Heart left ventricle (tissue), 16 donors: ENCODE measurements at regions not wholly inside any gene's neighbourhood (a gene's known extent, or its start where the extent isn't known, plus 50 kb on each side); places are given as distances from the start of the nearest gene placed in this dataset.

Experiments used
- ATAC-seq, 4 donors: fragments of 200-7000 bp; cut with Tn5 transposase; one replicate each; pipeline ENCODE4 v1.9.1; 2020 to 2022; ENCODE audit warnings: moderate library complexity in 4 of 4, mild to moderate bottlenecking in 3 of 4, moderate number of reproducible peaks in 1 of 4
- DNase-seq, 5 donors: peaks; one replicate each; pipeline ENCODE4 v3.0.0-alpha.2; 2020
- H3K27ac ChIP-seq, 12 donors: fragments of 200-600 bp; sonication (generic) in 4 of 12; one replicate each; pipeline versions ENCODE4 v1.5.0 to v1.8.0; 2016 to 2022; ENCODE audit warnings: mild to moderate bottlenecking in 2 of 12
- H3K27me3 ChIP-seq, 9 donors: fragments of 200-600 bp; sonication (generic) in 2 of 9; one replicate each; pipeline versions ENCODE4 v1.5.1 to v1.8.0; 2016 to 2022; ENCODE audit warnings: mild to moderate bottlenecking in 3 of 9
- H3K36me3 ChIP-seq, 9 donors: fragments of 200-600 bp; sonication (generic) in 2 of 9; one replicate each; pipeline versions ENCODE4 v1.5.0 to v1.8.0; 2018 to 2022; ENCODE audit warnings: mild to moderate bottlenecking in 2 of 9
- H3K4me1 ChIP-seq, 12 donors: fragments of 200-600 bp; sonication (generic) in 4 of 12; one replicate each; pipeline versions ENCODE4 v1.5.0 to v1.8.0; 2016 to 2022; ENCODE audit warnings: mild to moderate bottlenecking in 3 of 12
- H3K4me3 ChIP-seq, 12 donors: fragments of 200-600 bp; sonication (generic) in 4 of 12; one replicate each; pipeline versions ENCODE4 v1.5.0 to v1.8.0; 2017 to 2022; ENCODE audit warnings: mild to moderate bottlenecking in 9 of 12, moderate library complexity in 4 of 12
- H3K9me3 ChIP-seq, 12 donors: fragments of 200-600 bp; sonication (generic) in 4 of 12; one replicate each; pipeline versions ENCODE4 v1.5.0 to v1.8.0; 2016 to 2022; ENCODE audit warnings: mild to moderate bottlenecking in 1 of 12
- POLR2A ChIP-seq, 2 donors: fragments of 450-650 bp; IDR thresholded peaks; one replicate each; pipeline ENCODE4 v1.6.1; 2017; ENCODE audit warnings: antibody characterized with exemption in 2 of 2, mild to moderate bottlenecking in 2 of 2, moderate library complexity in 2 of 2
- whole genome bisulfite sequencing, 4 donors: extraction: QIAGEN DNeasy Blood & Tissue Kit in 2 of 4; methylation state at CpG; one replicate each; pipeline versions ENCODE4 v1.1.5 to v1.1.7; 2013 to 2018; 5-methylcytosine and 5-hydroxymethylcytosine counted together
- intact Hi-C, 10 donors: fragments of 100-400 bp; cut with DNase I; formaldehyde crosslinking; loops; one replicate each; pipeline versions ENCODE4 v1.11.1 to v1.14.2; 2022
- TF ChIP-seq, protein P1 (sequence below), 12 donors: fragments of 200-600 bp; sonication (generic) in 4 of 12; IDR thresholded peaks; one replicate each; pipeline versions ENCODE4 v1.5.0 to v1.8.0; 2018 to 2022; ENCODE audit warnings: antibody characterized with exemption in 12 of 12, mild to moderate bottlenecking in 5 of 12
- donor health status: ischemic (EF 13 %, LVEDD 7.1; RV severe dilation, severe dysfunction).
- donor health status: healthy with polysubstance abuse.
- donor health status: DM: no; HTN: yes; CAD: no.
- donor health status: DM: no; HTN: no; CAD: no.
- donor health status: ischemic (EF 25% LVEDD 6.9; RV normal size, moderate dysfunction).
- donor health status: ischemic (EF 25% LVEDD 5.7; RV mildly dilated, moderate dysfunction).
- donor health status: healthy.
- donor health status: DM: yes; HTN: yes; CAD: no.
- donor health status: ischemic (EF 35%, LVEDD 5.7; RV mildly dilated, moderate dysfunction).
- donor health status: nonischemic (EF 11% LVEDD 7.7; RV severe dilation, severe dysfunction).
- donor health status: DM: yes; HTN: yes; CAD: no.
- donor health status: PGD.
- donor health status: ischemic (EF 29% LVEDD 5.4; RV normal size, mild dysfunction).
- donor health status: nonischemic (EF 23%, LVEDD 6.1; RV moderate dilation, normal function).

DNA sequence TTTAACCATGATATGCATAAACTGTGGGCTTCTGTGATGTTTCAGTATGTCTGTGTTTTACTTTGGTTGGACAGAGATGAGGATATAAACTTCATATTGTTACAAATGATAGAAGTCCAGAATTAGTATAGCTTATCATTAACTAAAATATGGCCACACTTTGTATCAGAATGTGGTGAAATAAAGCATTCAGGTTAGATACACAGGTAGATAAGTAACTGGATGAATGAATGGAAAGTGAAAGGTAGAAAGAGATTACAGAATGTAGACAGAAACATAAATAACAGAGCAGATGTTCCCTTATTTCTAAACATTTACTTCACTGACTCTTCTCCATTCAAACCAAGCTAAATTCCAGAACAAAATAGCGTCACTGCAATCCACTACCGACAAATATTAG is 1033.8 kb downstream of the CDH18 start:
- 45 to 85% (median 56%) methylated on average over 2 of the region's 2 CpGs for WGBS, 4 donors
- peaks cover 0 to 2% (median 0%) of the 10 kb centered on the region in 12 donors for H3K9me3 ChIP-seq
- DNase-seq (no peak), ATAC-seq (no peak)
- H3K27ac ChIP-seq: no peak overlapping the region
- intact Hi-C loops: no loop called here
- TF ChIP-seq, protein P1, sequence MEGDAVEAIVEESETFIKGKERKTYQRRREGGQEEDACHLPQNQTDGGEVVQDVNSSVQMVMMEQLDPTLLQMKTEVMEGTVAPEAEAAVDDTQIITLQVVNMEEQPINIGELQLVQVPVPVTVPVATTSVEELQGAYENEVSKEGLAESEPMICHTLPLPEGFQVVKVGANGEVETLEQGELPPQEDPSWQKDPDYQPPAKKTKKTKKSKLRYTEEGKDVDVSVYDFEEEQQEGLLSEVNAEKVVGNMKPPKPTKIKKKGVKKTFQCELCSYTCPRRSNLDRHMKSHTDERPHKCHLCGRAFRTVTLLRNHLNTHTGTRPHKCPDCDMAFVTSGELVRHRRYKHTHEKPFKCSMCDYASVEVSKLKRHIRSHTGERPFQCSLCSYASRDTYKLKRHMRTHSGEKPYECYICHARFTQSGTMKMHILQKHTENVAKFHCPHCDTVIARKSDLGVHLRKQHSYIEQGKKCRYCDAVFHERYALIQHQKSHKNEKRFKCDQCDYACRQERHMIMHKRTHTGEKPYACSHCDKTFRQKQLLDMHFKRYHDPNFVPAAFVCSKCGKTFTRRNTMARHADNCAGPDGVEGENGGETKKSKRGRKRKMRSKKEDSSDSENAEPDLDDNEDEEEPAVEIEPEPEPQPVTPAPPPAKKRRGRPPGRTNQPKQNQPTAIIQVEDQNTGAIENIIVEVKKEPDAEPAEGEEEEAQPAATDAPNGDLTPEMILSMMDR (IDR thresholded peaks at IDR 0.05): no peak
- no peak for TF ChIP-seq POLR2A (IDR thresholded peaks at IDR 0.05)
- no peak overlapping the region for H3K4me3 ChIP-seq
- no peaks in the 10 kb centered on the region for H3K27me3 ChIP-seq
- no peaks in the 10 kb centered on the region for H3K36me3 ChIP-seq
- no peaks in the 10 kb centered on the region for H3K4me1 ChIP-seq

DNA sequence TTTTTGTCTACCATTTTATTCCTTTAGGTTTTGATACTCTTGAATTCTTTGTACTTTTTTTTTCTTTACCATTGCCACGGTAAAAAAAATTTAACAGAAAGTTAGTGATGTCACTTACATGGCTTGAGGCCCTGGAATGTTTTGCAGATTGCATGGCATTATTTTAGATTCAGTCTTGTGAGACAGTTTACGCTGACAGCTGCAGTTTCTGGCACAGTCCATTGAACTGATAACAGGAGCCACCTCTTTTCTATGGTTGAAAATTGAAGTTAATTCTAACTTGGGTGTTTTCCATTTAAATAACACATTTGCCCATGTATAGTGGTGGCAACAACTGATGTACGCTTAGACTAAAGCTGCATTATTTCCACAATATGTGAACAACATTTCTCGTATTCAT is 1028.5 kb downstream of the CDH18 start:
- no peak for TF ChIP-seq POLR2A (IDR thresholded peaks at IDR 0.05)
- TF ChIP-seq, protein P1 (IDR thresholded peaks at IDR 0.05): no peak
- Histone ChIP-seq H3K4me3 (no peak overlapping the region), H3K27me3 (no peaks in the 10 kb centered on the region), H3K9me3 (peaks cover 0 to 4% (median 0%) of the 10 kb centered on the region in 12 donors), H3K4me1 (no peaks in the 10 kb centered on the region), H3K36me3 (no peaks in the 10 kb centered on the region), H3K27ac (no peak overlapping the region)
- intact Hi-C loops: no loop called here
- DNase-seq (no peak), ATAC-seq (no peak)
- 52 to 59% (median 53%) methylated on average over 4 of the region's 4 CpGs for WGBS, 4 donors

DNA sequence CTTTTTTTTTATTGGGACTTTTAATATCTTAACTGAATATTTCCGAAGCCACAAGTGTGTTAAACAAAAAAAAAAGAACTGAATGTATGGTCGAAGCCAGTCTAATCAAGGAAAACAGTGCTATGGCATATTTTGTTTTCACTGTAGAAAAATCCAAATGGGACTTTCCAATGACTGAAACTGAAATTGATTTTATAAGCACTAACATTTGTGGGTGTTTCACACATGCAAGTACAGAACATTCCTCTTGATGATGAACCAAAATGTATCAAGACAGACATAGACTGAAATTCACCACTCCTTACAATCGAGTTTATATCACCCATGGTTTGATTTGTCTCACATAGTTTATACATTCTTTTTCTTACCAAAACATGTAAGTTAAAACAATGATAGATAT is 1026.8 kb downstream of the CDH18 start:
- TF ChIP-seq, protein P1 (IDR thresholded peaks at IDR 0.05): no peak
- TF ChIP-seq POLR2A (IDR thresholded peaks at IDR 0.05): no peak
- ATAC-seq (no peak), DNase-seq (no peak)
- no peaks in the 10 kb centered on the region for H3K27me3 ChIP-seq
- H3K9me3 ChIP-seq: peaks cover 0 to 8% (median 0%) of the 10 kb centered on the region in 12 donors
- H3K27ac ChIP-seq: no peak overlapping the region
- WGBS, 4 donors: 72 to 82% (median 77%) methylated on average over 3 of the region's 3 CpGs
- H3K36me3 ChIP-seq: no peaks in the 10 kb centered on the region
- H3K4me1 ChIP-seq: no peaks in the 10 kb centered on the region
- H3K4me3 ChIP-seq: no peak overlapping the region
- intact Hi-C loops: no loop called here

DNA sequence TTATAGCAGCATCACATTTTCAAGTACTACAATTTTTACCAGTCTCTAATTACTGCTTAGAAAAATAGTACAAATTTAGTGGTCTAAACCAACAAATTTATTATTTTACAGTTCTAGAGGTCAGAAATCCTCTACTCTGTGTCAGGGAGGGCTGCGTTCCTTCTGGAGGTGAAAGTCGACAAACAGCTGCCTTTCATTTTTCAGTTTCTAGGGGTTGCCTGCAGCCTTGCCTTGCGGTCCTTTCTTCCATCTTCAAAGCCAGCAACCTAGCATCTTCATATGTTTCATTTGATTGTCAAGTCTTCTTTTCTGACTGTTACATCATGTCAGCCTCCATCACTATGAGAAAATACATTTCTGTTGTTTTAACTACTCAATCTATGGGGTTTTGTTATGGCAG is 1022.1 kb downstream of the CDH18 start:
- Histone ChIP-seq H3K27ac (no peak overlapping the region), H3K27me3 (no peaks in the 10 kb centered on the region), H3K4me3 (no peak overlapping the region), H3K4me1 (no peaks in the 10 kb centered on the region), H3K36me3 (no peaks in the 10 kb centered on the region), H3K9me3 (peaks cover 0 to 8% (median 0%) of the 10 kb centered on the region in 12 donors)
- WGBS, 4 donors: 62 to 95% (median 86%) methylated on average over 3 of the region's 3 CpGs
- no peak for ATAC-seq
- DNase-seq: no peak
- TF ChIP-seq, protein P1 (IDR thresholded peaks at IDR 0.05): no peak
- no peak for TF ChIP-seq POLR2A (IDR thresholded peaks at IDR 0.05)
- intact Hi-C loops: no loop called here
